GM12878 (cell line): ENCODE measurements at regions not wholly inside any gene's neighbourhood (a gene's known extent, or its start where the extent isn't known, plus 50 kb on each side); places are given as distances from the start of the nearest gene placed in this dataset.

ENCODE experiments used
- ATAC-seq: fragments of 200-7000 bp; cut with Tn5 transposase; 3 replicates; pipeline ENCODE4 v1.9.1; 2020; ENCODE audit warnings: mild to moderate bottlenecking, moderate library complexity
- BruUV-seq: library from RNA; stranded (reverse); fragments of 400-500 nt; replicated peaks from 2 replicates; lab custom pipeline; 2021; lab: Mats Ljungman, UMichigan
- CTCF ChIA-PET: fragments of 300-600 bp; sonication (Branson Sonifier 250); formaldehyde crosslinking; extraction: SDS; loops from one replicate; lab custom pipeline; 2021; ENCODE audit warnings: inconsistent platforms; lab: Yijun Ruan, JAX
- POLR2A ChIA-PET: fragments of 350-600 bp; formaldehyde crosslinking; extraction: SDS; loops from one replicate; lab custom pipeline; 2021; ENCODE audit warnings: inconsistent platforms; lab: Charles Lee
- RAD21 ChIA-PET: fragments of 300-600 bp; sonication (Branson Sonifier 250); formaldehyde crosslinking; loops from one replicate; lab custom pipeline; 2023; ENCODE audit warnings: antibody characterized with exemption; ENCODE audit not compliant: unreplicated experiment; lab: Charles Lee
- SMC1A ChIA-PET: fragments of 300-600 bp; sonication (Branson Sonifier 250); formaldehyde crosslinking; loops from one replicate; lab custom pipeline; 2023; ENCODE audit not compliant: unreplicated experiment, uncharacterized antibody; lab: Charles Lee
- DNase-seq: peaks from one replicate; pipeline ENCODE4 v3.0.0-alpha.2; 2011; ENCODE audit warnings: low read depth, low spot score
- FAIRE-seq: peaks from 3 replicates; lab custom pipeline; 2011; peaks lifted over from hg19 to GRCh38; lab: Jason Lieb, UNC
- H2AFZ ChIP-seq: 2 replicates; pipeline ENCODE4 v1.6.0; 2011; ENCODE audit warnings: low read depth, low read length, control low read depth; ENCODE audit not compliant: control insufficient read depth
- H3K27ac ChIP-seq: 2 replicates; pipeline ENCODE4 v1.5.1; 2011; ENCODE audit warnings: control low read depth; ENCODE audit not compliant: control insufficient read depth, insufficient read depth
- H3K27me3 ChIP-seq, 2 experiments: replicated peaks in 1 of 2; 2 replicates each; pipeline versions ENCODE4 v1.6.0 to v1.6.1; 2011; ENCODE audit warnings: low read length in 1 of 2; ENCODE audit not compliant: control insufficient read depth in 2 of 2, insufficient read depth in 2 of 2
- H3K36me3 ChIP-seq, 2 experiments: 2 replicates each; pipeline ENCODE4 v1.5.1; 2011; ENCODE audit warnings: low read length in 1 of 2; ENCODE audit not compliant: control insufficient read depth in 2 of 2, insufficient read depth in 2 of 2
- H3K4me1 ChIP-seq: 2 replicates; pipeline ENCODE4 v1.6.1; 2011; ENCODE audit warnings: mild to moderate bottlenecking, low read length, moderate library complexity, mixed read lengths; ENCODE audit not compliant: control insufficient read depth, insufficient read depth
- H3K4me2 ChIP-seq: 2 replicates; pipeline ENCODE4 v1.6.0; 2011; ENCODE audit warnings: control low read depth; ENCODE audit not compliant: control insufficient read depth, insufficient read depth
- H3K4me3 ChIP-seq: fragments of 200-600 bp; sonication (generic); 2 replicates; pipeline ENCODE4 v1.5.1; 2016
- H3K79me2 ChIP-seq: 2 replicates; pipeline ENCODE4 v1.6.0; 2011; ENCODE audit warnings: low read length; ENCODE audit not compliant: control insufficient read depth, insufficient read depth
- H3K9ac ChIP-seq: 2 replicates; pipeline ENCODE4 v1.8.0; 2011; ENCODE audit warnings: low read length, control low read depth, mixed read lengths; ENCODE audit not compliant: control insufficient read depth, insufficient read depth
- H3K9me3 ChIP-seq: replicated peaks from 3 replicates; pipeline ENCODE4 v1.5.1; 2011; ENCODE audit warnings: mild to moderate bottlenecking, low read length; ENCODE audit not compliant: control insufficient read depth, insufficient read depth
- H4K20me1 ChIP-seq: 2 replicates; pipeline ENCODE4 v1.6.0; 2011; ENCODE audit not compliant: control insufficient read depth, insufficient read depth
- BCLAF1 ChIP-seq: fragments of 450-650 bp; IDR thresholded peaks from 2 replicates; pipeline ENCODE4 v1.6.1; 2017; ENCODE audit warnings: antibody characterized with exemption, mild to moderate bottlenecking, moderate library complexity
- CHD1 ChIP-seq: IDR thresholded peaks from 2 replicates; pipeline ENCODE4 v1.6.1; 2012; ENCODE audit warnings: low read depth, low read length, improper control_type of control experiment
- CHD2 ChIP-seq: IDR thresholded peaks from 2 replicates; pipeline ENCODE4 v1.6.1; 2011; ENCODE audit warnings: low read depth, low read length, improper control_type of control experiment, borderline replicate concordance
- ETV6 ChIP-seq, 2 experiments: fragments of 450-650 bp in 1 of 2; IDR thresholded peaks in 1 of 2; conservative IDR thresholded peaks in 1 of 2; 2 replicates each; pipeline ENCODE4 v1.6.1; 2014; ENCODE audit warnings: antibody characterized with exemption in 1 of 2, borderline replicate concordance in 1 of 2, low read depth in 1 of 2, mild to moderate bottlenecking in 1 of 2, moderate library complexity in 1 of 2
- MXI1 ChIP-seq: fragments of 150-350 bp; IDR thresholded peaks from 2 replicates; pipeline ENCODE4 v1.6.1; 2011; ENCODE audit warnings: low read depth, mild to moderate bottlenecking, inconsistent platforms, low read length, improper control_type of control experiment
- NBN ChIP-seq: fragments of 450-650 bp; IDR thresholded peaks from 2 replicates; pipeline ENCODE4 v1.6.1; 2016
- NFIC ChIP-seq: IDR thresholded peaks from 2 replicates; pipeline ENCODE4 v1.6.1; 2012; ENCODE audit warnings: low read depth, mild to moderate bottlenecking, inconsistent platforms, low read length, moderate library complexity
- RAD51 ChIP-seq: fragments of 450-650 bp; IDR thresholded peaks from 2 replicates; pipeline ENCODE4 v1.6.1; 2016; ENCODE audit warnings: moderate library complexity, mild to moderate bottlenecking, inconsistent platforms
- SKIL ChIP-seq: fragments of 450-650 bp; IDR thresholded peaks from 2 replicates; pipeline ENCODE4 v1.6.1; 2017; ENCODE audit warnings: mild to moderate bottlenecking, low read depth, inconsistent platforms; ENCODE audit not compliant: poor library complexity, severe bottlenecking
- SMAD5 ChIP-seq: IDR thresholded peaks from 2 replicates; pipeline ENCODE4 v1.6.1; 2016; ENCODE audit warnings: antibody characterized with exemption, low read depth
- SMC3 ChIP-seq: IDR thresholded peaks from 2 replicates; pipeline ENCODE4 v1.6.1; 2011; ENCODE audit warnings: low read length, improper control_type of control experiment, borderline replicate concordance
- TBL1XR1 ChIP-seq: IDR thresholded peaks from 2 replicates; pipeline ENCODE4 v1.6.1; 2012; ENCODE audit warnings: low read depth, low read length, improper control_type of control experiment
- TCF12 ChIP-seq: IDR thresholded peaks from 2 replicates; pipeline ENCODE4 v1.6.1; 2011; ENCODE audit warnings: low read depth, mild to moderate bottlenecking, low read length
- WRNIP1 ChIP-seq: IDR thresholded peaks from 2 replicates; pipeline ENCODE4 v1.6.1; 2011; ENCODE audit warnings: low read depth, low read length, improper control_type of control experiment, borderline replicate concordance
- ZNF274 ChIP-seq: IDR thresholded peaks from one replicate; pipeline ENCODE4 v1.8.0; 2011; ENCODE audit not compliant: insufficient read length, insufficient read depth
- ZZZ3 ChIP-seq: IDR thresholded peaks from 2 replicates; pipeline ENCODE4 v1.6.1; 2011; ENCODE audit warnings: low read depth; ENCODE audit not compliant: control insufficient read depth, insufficient read length
- WGBS: methylation state at CpG from one replicate; pipeline ENCODE4 v1.1.6; 2016; ENCODE audit warnings: low lambda C conversion rate; ENCODE audit not compliant: insufficient replicate concordance, insufficient coverage; ENCODE audit errors: missing lambda C conversion rate; 5-methylcytosine and 5-hydroxymethylcytosine counted together
- in situ Hi-C: fragments of 300-500 bp; cut with MboI; formaldehyde crosslinking; loops from 9 replicates; pipeline ENCODE4 v1.14.3; 2018; ENCODE audit warnings: mixed read lengths
- intact Hi-C: fragments of 100-400 bp; cut with micrococcal nuclease; formaldehyde crosslinking; loops from one replicate; pipeline ENCODE4 v1.14.2; 2022; ENCODE audit not compliant: unreplicated experiment

- in situ Hi-C loops (no loop called here), intact Hi-C loops (no loop called here)
- Histone ChIP-seq H2AFZ (no peak overlapping the region), H3K4me1 (no peaks in the 10 kb centered on the region), H3K9ac (no peak overlapping the region), H3K4me2 (no peak overlapping the region), H3K9me3 (no peaks in the 10 kb centered on the region), H3K27me3 (no peaks in the 10 kb centered on the region), H4K20me1 (no peaks in the 10 kb centered on the region), H3K79me2 (no peaks in the 10 kb centered on the region), H3K27ac (no peak overlapping the region), H3K4me3 (no peak overlapping the region), H3K36me3 (no peaks in the 10 kb centered on the region)
- ATAC-seq (no peak), FAIRE-seq (no peak), DNase-seq (no peak)
- CTCF ChIA-PET: no interaction called here
- SMC1A ChIA-PET: no interaction called here
- no peak for TF ChIP-seq NBN
- no peak for TF ChIP-seq CHD1
- no peak for TF ChIP-seq NFIC
- no peak for TF ChIP-seq CHD2
- TF ChIP-seq MXI1: no peak
- TF ChIP-seq ETV6 (conservative IDR thresholded peaks at IDR 0.05 in 1 of 2, IDR thresholded peaks at IDR 0.05 in 1 of 2; ENCODE audit: borderline replicate concordance in 1 of 2, low read depth in 1 of 2): no peak
- no peak for TF ChIP-seq ZNF274
- no peak for TF ChIP-seq TCF12
- RAD21 ChIA-PET: no interaction called here
- WGBS: 0% methylated on average over 2 of the region's 2 CpGs
- POLR2A ChIA-PET: no interaction called here
- no TSS peak for BruUV-seq
Measured at GRCh38 chr15:53266176-53266575, 476.0 kb upstream of the ONECUT1 start.

- no peaks in the 10 kb centered on the region for H4K20me1 ChIP-seq
- RAD21 ChIA-PET: no interaction called here
- H3K27ac ChIP-seq: no peak overlapping the region
- H3K36me3 ChIP-seq: no peaks in the 10 kb centered on the region
- H3K4me2 ChIP-seq: no peak overlapping the region
- ATAC-seq (no peak), FAIRE-seq (no peak), DNase-seq (no peak)
- in situ Hi-C loops: no loop called here
- BruUV-seq: no TSS peak
- H3K9me3 ChIP-seq: no peaks in the 10 kb centered on the region
- H3K9ac ChIP-seq: no peak overlapping the region
- SMC1A ChIA-PET: no interaction called here
- no peak overlapping the region for H3K4me3 ChIP-seq
- POLR2A ChIA-PET: no interaction called here
- H3K27me3 ChIP-seq: no peaks in the 10 kb centered on the region
- H3K4me1 ChIP-seq: no peaks in the 10 kb centered on the region
- CTCF ChIA-PET: no interaction called here
- WGBS: 3% methylated on average over 1 of the region's 1 CpG
- intact Hi-C loops: no loop called here
- no peaks in the 10 kb centered on the region for H3K79me2 ChIP-seq
- H2AFZ ChIP-seq: no peak overlapping the region
- no peak for TF ChIP-seq SMAD5
- TF ChIP-seq TBL1XR1: no peak
- no peak for TF ChIP-seq ZNF274
- no peak for TF ChIP-seq SMC3
- no peak for TF ChIP-seq SKIL
- TF ChIP-seq ZZZ3: no peak
- TF ChIP-seq WRNIP1: no peak
- TF ChIP-seq RAD51: no peak
- no peak for TF ChIP-seq BCLAF1
Measured at GRCh38 chr15:53260647-53261046, 470.5 kb upstream of the ONECUT1 start.
